Effector CD4-positive, alpha-beta T cell (primary cell): ENCODE measurements at regions not wholly inside any gene's neighbourhood (a gene's known extent, or its start where the extent isn't known, plus 50 kb on each side); places are given as distances from the start of the nearest gene placed in this dataset.
"Not testable (repeated sequence)": the region's sequence is repeated elsewhere in the genome, so short reads cannot be mapped to it uniquely, and the experiment has no call there.

ENCODE experiments used
- DNase-seq: peaks from one replicate; pipeline ENCODE4 v3.0.0-alpha.2; 2020

- DNase-seq: no peak
These were observed 308.6 kb upstream of the FZD8 start for GRCh38 chr10:35950701-35951100.

- no peak for DNase-seq
These were observed 308.1 kb upstream of the FZD8 start for GRCh38 chr10:35950226-35950625.

- DNase-seq: no peak
These were observed 307.7 kb upstream of the FZD8 start for GRCh38 chr10:35949811-35950211.

- DNase-seq: no peak
These were observed 304.5 kb upstream of the FZD8 start for GRCh38 chr10:35946556-35946955.

GRCh38 chr10:35942057-35942456 is 300.0 kb upstream of the FZD8 start:
- DNase-seq: no peak

- no peak for DNase-seq
These were observed 298.3 kb upstream of the FZD8 start for GRCh38 chr10:35940141-35941041.

- no peak for DNase-seq
These were observed 296.1 kb upstream of the FZD8 start for GRCh38 chr10:35938160-35938559.

GRCh38 chr10:35937546-35937945 is 295.4 kb upstream of the FZD8 start:
- DNase-seq: no peak

GRCh38 chr10:35934642-35934995 is 292.5 kb upstream of the FZD8 start:
- DNase-seq: no peak

GRCh38 chr10:35933940-35934641 is 292.0 kb upstream of the FZD8 start:
- no peak for DNase-seq

GRCh38 chr10:35933491-35933890 is 291.4 kb upstream of the FZD8 start:
- DNase-seq: no peak

- DNase-seq: not testable (repeated sequence)
These were observed 287.9 kb upstream of the FZD8 start for GRCh38 chr10:35929962-35930361.

- DNase-seq: no peak
These were observed 286.7 kb upstream of the FZD8 start for GRCh38 chr10:35928748-35929147.

- DNase-seq: no peak
These were observed 285.9 kb upstream of the FZD8 start for GRCh38 chr10:35927990-35928488.

GRCh38 chr10:35927341-35927740 is 285.2 kb upstream of the FZD8 start:
- no peak for DNase-seq

GRCh38 chr10:35926846-35927245 is 284.8 kb upstream of the FZD8 start:
- no peak for DNase-seq

GRCh38 chr10:35925493-35925892 is 283.4 kb upstream of the FZD8 start:
- DNase-seq: no peak

GRCh38 chr10:35924759-35925158 is 282.7 kb upstream of the FZD8 start:
- DNase-seq: no peak

- DNase-seq: no peak
These were observed 280.9 kb upstream of the FZD8 start for GRCh38 chr10:35922876-35923600.

- DNase-seq: no peak
These were observed 279.8 kb upstream of the FZD8 start for GRCh38 chr10:35921866-35922350.

- DNase-seq: no peak
These were observed 274.7 kb upstream of the FZD8 start for GRCh38 chr10:35916791-35917190.

- no peak for DNase-seq
These were observed 271.5 kb upstream of the FZD8 start for GRCh38 chr10:35913628-35914027.
